ENCODE measurements at regions not wholly inside any gene's neighbourhood (a gene's known extent, or its start where the extent isn't known, plus 50 kb on each side); places are given as distances from the start of the nearest gene placed in this dataset.

DNA sequence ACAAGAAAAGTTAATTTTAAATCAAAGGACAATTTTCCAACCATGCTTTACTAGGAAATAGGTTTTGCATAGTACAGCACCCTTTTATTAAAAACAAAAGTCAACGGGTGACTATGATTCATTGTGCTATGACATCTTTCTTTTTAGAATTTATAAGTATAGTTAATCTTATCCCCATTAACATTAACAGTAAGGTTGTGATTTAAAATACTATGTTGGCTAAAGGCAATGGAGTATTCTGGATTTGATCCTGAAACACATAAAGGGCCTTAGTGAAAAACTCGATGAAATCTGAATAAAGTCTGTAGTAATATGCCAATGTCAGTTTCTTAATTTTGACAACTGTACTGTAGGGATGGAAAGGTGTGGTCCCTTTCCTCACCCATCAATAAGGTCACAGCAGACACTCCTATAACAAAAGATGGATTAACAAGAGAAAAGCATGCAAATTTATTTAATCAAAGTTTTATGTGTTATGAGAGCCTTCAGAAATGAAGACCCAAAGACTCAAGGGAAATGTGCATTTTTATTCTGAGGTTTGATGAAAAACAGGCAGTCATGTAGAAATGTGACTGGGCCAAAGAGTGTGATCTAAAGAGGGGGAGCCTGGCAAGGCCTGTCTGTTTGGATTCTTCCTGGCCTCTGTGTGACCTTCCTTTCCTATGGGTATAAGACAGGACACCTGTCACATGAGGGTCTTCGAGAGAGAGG, 731.4 kb downstream of the TSN start:
- H3K4me3 Mint-ChIP-seq (ENCODE audit: unreplicated experiment), result no peak overlapping the region
- CTCF ChIA-PET, result no interaction called here
- BruUV-seq (replicated peaks), result no TSS peak
- TF ChIP-seq, protein P1, sequence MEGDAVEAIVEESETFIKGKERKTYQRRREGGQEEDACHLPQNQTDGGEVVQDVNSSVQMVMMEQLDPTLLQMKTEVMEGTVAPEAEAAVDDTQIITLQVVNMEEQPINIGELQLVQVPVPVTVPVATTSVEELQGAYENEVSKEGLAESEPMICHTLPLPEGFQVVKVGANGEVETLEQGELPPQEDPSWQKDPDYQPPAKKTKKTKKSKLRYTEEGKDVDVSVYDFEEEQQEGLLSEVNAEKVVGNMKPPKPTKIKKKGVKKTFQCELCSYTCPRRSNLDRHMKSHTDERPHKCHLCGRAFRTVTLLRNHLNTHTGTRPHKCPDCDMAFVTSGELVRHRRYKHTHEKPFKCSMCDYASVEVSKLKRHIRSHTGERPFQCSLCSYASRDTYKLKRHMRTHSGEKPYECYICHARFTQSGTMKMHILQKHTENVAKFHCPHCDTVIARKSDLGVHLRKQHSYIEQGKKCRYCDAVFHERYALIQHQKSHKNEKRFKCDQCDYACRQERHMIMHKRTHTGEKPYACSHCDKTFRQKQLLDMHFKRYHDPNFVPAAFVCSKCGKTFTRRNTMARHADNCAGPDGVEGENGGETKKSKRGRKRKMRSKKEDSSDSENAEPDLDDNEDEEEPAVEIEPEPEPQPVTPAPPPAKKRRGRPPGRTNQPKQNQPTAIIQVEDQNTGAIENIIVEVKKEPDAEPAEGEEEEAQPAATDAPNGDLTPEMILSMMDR (IDR thresholded peaks at IDR 0.05; ENCODE audit: unreplicated experiment), result no peak
- no peaks in the 10 kb centered on the region for H3K9me3 Mint-ChIP-seq (ENCODE audit: unreplicated experiment)
- no peak for DNase-seq (ENCODE audit: unreplicated experiment)
- POLR2A ChIA-PET, result no interaction called here
- peaks cover 4% of the 10 kb centered on the region for H3K36me3 Mint-ChIP-seq (ENCODE audit: insufficient read depth, unreplicated experiment)
- no peak overlapping the region for H3K27ac Mint-ChIP-seq (ENCODE audit: low read depth, unreplicated experiment)
- H3K27me3 Mint-ChIP-seq (ENCODE audit: insufficient read depth, unreplicated experiment), result no peaks in the 10 kb centered on the region
- peaks cover 5% of the 10 kb centered on the region for H3K4me1 Mint-ChIP-seq (ENCODE audit: insufficient read depth, unreplicated experiment)
- intact Hi-C loops (cut with micrococcal nuclease), result no loop called here

DNA sequence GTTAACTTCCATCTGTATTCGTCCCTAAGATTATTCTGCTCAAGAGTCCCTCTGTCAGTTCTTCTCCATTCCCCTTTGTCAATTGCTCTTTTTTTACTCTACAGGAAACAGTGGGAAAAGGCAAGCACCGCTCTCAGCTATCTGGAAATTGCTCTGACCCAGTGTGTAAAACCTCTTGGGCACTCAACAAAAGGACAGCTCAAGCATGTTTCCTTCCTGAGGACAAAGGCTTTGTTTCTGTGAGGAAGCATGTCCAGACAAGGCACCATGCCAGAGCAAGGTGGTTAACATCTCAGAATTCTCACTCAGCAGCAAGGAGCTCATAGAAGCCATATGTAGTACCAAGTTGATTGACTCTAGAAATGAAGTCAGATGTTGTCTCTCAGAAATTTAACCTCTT, 735.6 kb downstream of the TSN start:
- intact Hi-C loops (cut with micrococcal nuclease), result no loop called here
- H3K27ac Mint-ChIP-seq (ENCODE audit: low read depth, unreplicated experiment), result no peak overlapping the region
- H3K36me3 Mint-ChIP-seq (ENCODE audit: insufficient read depth, unreplicated experiment), result peaks cover 4% of the 10 kb centered on the region
- POLR2A ChIA-PET, result interaction anchor here (1.3 kb wide), 1 partner anchor 11 kb away, joined by 4 read pairs; no protein-coding TSS in a partner anchor
- CTCF ChIA-PET, result interaction anchor here (0.7 kb wide), 1 partner anchor 20 kb away, joined by 3 read pairs; no protein-coding TSS in a partner anchor
- H3K4me1 Mint-ChIP-seq (ENCODE audit: insufficient read depth, unreplicated experiment), result peaks cover 5% of the 10 kb centered on the region
- TF ChIP-seq, protein P1 (IDR thresholded peaks at IDR 0.05; ENCODE audit: unreplicated experiment), result no peak
- H3K9me3 Mint-ChIP-seq (ENCODE audit: unreplicated experiment), result peaks cover 8% of the 10 kb centered on the region
- no peak overlapping the region for H3K4me3 Mint-ChIP-seq (ENCODE audit: unreplicated experiment)
- no TSS peak for BruUV-seq (replicated peaks)
- DNase-seq (ENCODE audit: unreplicated experiment), result peak; percentile 4
- no peaks in the 10 kb centered on the region for H3K27me3 Mint-ChIP-seq (ENCODE audit: insufficient read depth, unreplicated experiment)

DNA sequence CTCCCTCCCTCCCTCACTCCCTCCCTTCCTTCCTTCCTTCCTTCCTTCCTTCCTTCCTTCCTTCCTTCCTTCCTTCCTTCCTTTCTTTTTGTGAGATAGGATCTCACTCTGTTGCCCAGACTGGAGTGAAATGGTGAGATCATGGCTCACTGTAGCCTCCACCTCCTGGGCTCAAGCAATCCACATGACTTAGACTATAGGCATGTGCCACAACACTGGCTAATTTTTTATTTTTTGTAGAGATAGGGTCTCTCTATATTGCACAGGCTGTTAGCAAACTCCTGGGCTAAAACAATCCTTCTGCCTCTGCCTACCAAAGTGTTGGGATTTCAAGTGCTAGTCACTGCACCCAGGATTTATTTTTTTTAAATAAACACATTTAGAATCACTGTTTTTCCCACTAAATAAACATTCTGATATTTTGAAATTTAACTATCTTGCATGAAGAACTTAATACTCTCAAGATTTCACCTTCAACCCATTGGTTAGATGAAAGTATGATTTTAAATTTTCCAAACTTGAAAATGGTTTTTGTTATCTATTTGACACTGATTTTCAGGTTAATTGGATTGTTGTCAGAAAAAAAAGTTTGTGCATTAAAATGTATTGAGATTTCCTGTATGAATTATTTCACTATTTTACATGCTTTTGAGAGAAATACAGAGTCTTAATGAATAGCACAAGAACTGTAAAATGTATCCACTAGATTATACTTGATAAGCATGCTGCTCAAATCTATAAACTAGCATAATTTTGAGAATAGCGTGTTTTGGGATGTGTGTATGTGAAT, 745.1 kb downstream of the TSN start:
- Mint-ChIP-seq H3K27me3 (ENCODE audit: insufficient read depth, unreplicated experiment) (no peaks in the 10 kb centered on the region), H3K36me3 (ENCODE audit: insufficient read depth, unreplicated experiment) (no peaks in the 10 kb centered on the region), H3K4me1 (ENCODE audit: insufficient read depth, unreplicated experiment) (no peaks in the 10 kb centered on the region), H3K9me3 (ENCODE audit: unreplicated experiment) (no peaks in the 10 kb centered on the region), H3K4me3 (ENCODE audit: unreplicated experiment) (no peak overlapping the region), H3K27ac (ENCODE audit: low read depth, unreplicated experiment) (no peak overlapping the region)
- ChIA-PET CTCF (no interaction called here), POLR2A (no interaction called here)
- TF ChIP-seq, protein P1 (IDR thresholded peaks at IDR 0.05; ENCODE audit: unreplicated experiment), result no peak
- BruUV-seq (replicated peaks), result no TSS peak
- intact Hi-C loops (cut with micrococcal nuclease), result no loop called here
- DNase-seq (ENCODE audit: unreplicated experiment), result no peak

DNA sequence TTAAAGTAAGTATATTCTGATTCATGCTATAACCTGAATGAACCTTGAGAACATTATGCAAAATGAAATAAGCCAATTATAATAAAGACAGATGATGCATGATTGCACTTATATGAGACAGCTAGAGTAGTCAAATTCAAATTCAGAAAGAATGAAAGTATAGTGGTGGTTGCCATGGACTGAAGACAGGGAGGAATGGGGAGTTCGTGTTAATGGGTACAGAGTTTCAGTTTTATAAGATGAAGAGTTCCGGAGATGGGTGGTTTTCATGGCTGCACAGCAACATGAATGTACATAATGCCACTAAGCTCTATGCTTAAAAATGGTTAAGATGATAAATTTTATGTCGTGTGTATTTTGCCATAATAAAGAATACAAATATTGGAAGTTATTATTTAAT, 751.2 kb downstream of the TSN start:
- Mint-ChIP-seq H3K27me3 (ENCODE audit: insufficient read depth, unreplicated experiment) (no peaks in the 10 kb centered on the region), H3K4me3 (ENCODE audit: unreplicated experiment) (no peak overlapping the region), H3K36me3 (ENCODE audit: insufficient read depth, unreplicated experiment) (no peaks in the 10 kb centered on the region), H3K27ac (ENCODE audit: low read depth, unreplicated experiment) (no peak overlapping the region), H3K4me1 (ENCODE audit: insufficient read depth, unreplicated experiment) (peaks cover 5% of the 10 kb centered on the region), H3K9me3 (ENCODE audit: unreplicated experiment) (no peaks in the 10 kb centered on the region)
- no TSS peak for BruUV-seq (replicated peaks)
- TF ChIP-seq, protein P1 (IDR thresholded peaks at IDR 0.05; ENCODE audit: unreplicated experiment), result no peak
- ChIA-PET POLR2A (no interaction called here), CTCF (no interaction called here)
- intact Hi-C loops (cut with micrococcal nuclease), result no loop called here
- DNase-seq (ENCODE audit: unreplicated experiment), result no peak
